PC-3 (cell line): ENCODE measurements at regions not wholly inside any gene's neighbourhood (a gene's known extent, or its start where the extent isn't known, plus 50 kb on each side); places are given as distances from the start of the nearest gene placed in this dataset.
"Not testable (repeated sequence)": the region's sequence is repeated elsewhere in the genome, so short reads cannot be mapped to it uniquely, and the experiment has no call there.

Experiments
- ATAC-seq: fragments of 200-7000 bp; cut with Tn5 transposase; 2 replicates; pipeline ENCODE4 v1.9.1; 2020; ENCODE audit warnings: mild to moderate bottlenecking, moderate library complexity
- BruUV-seq: library from RNA; stranded (reverse); fragments of 400-500 nt; replicated peaks from 2 replicates; lab custom pipeline; 2021; lab: Mats Ljungman, UMichigan
- CTCF ChIA-PET: fragments of 300-600 bp; sonication (Branson Sonifier 250); formaldehyde crosslinking; loops from one replicate; lab custom pipeline; 2022; ENCODE audit warnings: antibody characterized with exemption; lab: Charles Lee
- POLR2A ChIA-PET: fragments of 300-600 bp; sonication (Branson Sonifier 250); formaldehyde crosslinking; loops from one replicate; lab custom pipeline; 2022; ENCODE audit warnings: antibody characterized with exemption; ENCODE audit not compliant: unreplicated experiment; lab: Charles Lee
- DNase-seq: peaks from one replicate; pipeline ENCODE4 v3.0.0-alpha.2; 2015
- H2AFZ ChIP-seq: fragments of 300-600 bp; sonication (generic); 2 replicates; pipeline ENCODE4 v1.6.0; 2016; ENCODE audit warnings: antibody characterized with exemption, low read length
- H3F3A ChIP-seq: fragments of 300-600 bp; sonication (generic); one replicate; pipeline ENCODE4 v1.6.0; 2017; ENCODE audit warnings: antibody characterized with exemption, low read length, control low read depth, mild to moderate bottlenecking; ENCODE audit not compliant: unreplicated experiment
- H3K27ac ChIP-seq: fragments of 300-600 bp; sonication (generic); 2 replicates; pipeline ENCODE4 v1.5.1; 2016; ENCODE audit warnings: mild to moderate bottlenecking, low read length
- H3K27me3 ChIP-seq: fragments of 300-600 bp; sonication (generic); 2 replicates; pipeline ENCODE4 v1.6.1; 2016; ENCODE audit warnings: low read length, mixed read lengths
- H3K36me3 ChIP-seq: fragments of 300-600 bp; sonication (generic); 2 replicates; pipeline ENCODE4 v1.6.1; 2016; ENCODE audit warnings: low read depth, mixed run types, low read length, mixed read lengths
- H3K4me1 ChIP-seq: fragments of 300-600 bp; sonication (generic); 2 replicates; pipeline ENCODE4 v1.5.1; 2016; ENCODE audit warnings: low read length; ENCODE audit not compliant: insufficient read depth
- H3K4me2 ChIP-seq: fragments of 300-600 bp; sonication (generic); 2 replicates; pipeline ENCODE4 v1.6.0; 2016; ENCODE audit warnings: low read length
- H3K4me3 ChIP-seq: fragments of 300-600 bp; sonication (generic); 2 replicates; pipeline ENCODE4 v1.5.1; 2016; ENCODE audit warnings: mild to moderate bottlenecking, low read length, mixed read lengths
- H3K79me2 ChIP-seq: fragments of 300-600 bp; sonication (generic); 2 replicates; pipeline ENCODE4 v1.6.1; 2017; ENCODE audit warnings: low read length, mixed read lengths
- H3K9ac ChIP-seq: fragments of 300-600 bp; sonication (generic); 2 replicates; pipeline ENCODE4 v1.6.0; 2016; ENCODE audit warnings: mild to moderate bottlenecking, low read length
- H3K9me2 ChIP-seq: fragments of 300-600 bp; sonication (generic); replicated peaks from 2 replicates; pipeline ENCODE4 v1.6.1; 2016; ENCODE audit warnings: mixed run types, low read length, mixed read lengths
- H3K9me3 ChIP-seq: fragments of 300-600 bp; sonication (generic); 2 replicates; pipeline ENCODE4 v1.6.1; 2016; ENCODE audit warnings: low read length, mixed read lengths
- H4K20me1 ChIP-seq: fragments of 300-600 bp; sonication (generic); 2 replicates; pipeline ENCODE4 v1.6.1; 2016; ENCODE audit warnings: low read length, mixed read lengths
- EZH2 ChIP-seq: fragments of 300-600 bp; sonication (generic); IDR thresholded peaks from one replicate; pipeline ENCODE4 v1.6.1; 2017; ENCODE audit warnings: antibody characterized with exemption, mild to moderate bottlenecking, low read length; ENCODE audit not compliant: unreplicated experiment
- EZH2phosphoT487 ChIP-seq: fragments of 300-600 bp; sonication (generic); IDR thresholded peaks from 2 replicates; pipeline ENCODE4 v1.6.1; 2018; ENCODE audit warnings: mild to moderate bottlenecking, antibody characterized with exemption, low read length, borderline replicate concordance
- intact Hi-C: fragments of 100-400 bp; cut with micrococcal nuclease; formaldehyde crosslinking; loops from 2 replicates; pipeline ENCODE4 v1.9.0; 2023
- TF ChIP-seq, protein P1 (sequence below): fragments of 300-600 bp; sonication (generic); conservative IDR thresholded peaks from 2 replicates; pipeline ENCODE4 v1.5.1; 2017; ENCODE audit warnings: antibody characterized with exemption, low read depth, mild to moderate bottlenecking, low read length

DNA sequence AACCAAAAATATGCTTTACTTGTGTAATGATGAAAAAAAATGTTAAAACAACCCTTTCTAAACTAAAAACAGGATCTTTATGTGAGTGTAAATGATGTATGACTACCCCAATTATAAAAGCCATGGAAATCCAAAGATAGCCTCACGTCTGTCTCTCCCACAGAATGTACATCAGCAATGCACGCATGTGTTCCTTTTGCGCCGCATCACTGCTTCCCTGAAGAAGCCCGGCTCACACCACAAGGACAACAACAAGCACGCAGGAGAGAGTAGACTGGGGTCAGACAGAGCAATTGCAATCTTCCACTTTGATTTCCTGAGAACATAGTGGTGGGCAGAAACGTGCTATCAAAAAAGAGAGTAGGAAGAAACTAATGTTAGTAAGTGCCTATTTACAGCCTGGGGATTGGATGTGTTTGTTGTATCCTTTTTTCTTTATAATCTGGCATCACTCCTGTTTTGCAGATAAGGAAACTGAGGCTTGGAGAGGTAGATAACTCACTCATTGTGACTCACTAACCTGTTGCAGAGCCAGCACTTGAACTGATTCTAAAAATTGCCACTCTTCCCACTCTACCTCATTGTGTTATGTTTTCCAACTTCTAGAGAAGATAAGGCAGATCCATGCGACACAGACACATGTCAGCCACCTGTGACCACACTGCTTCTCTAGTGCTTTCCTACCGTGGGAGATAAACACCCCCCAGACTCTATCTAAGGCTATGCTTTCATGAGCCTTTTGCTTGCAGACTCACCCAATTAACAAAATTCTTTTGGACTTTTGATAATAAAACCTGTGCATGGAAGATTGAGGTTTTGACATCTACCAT, 60.1 kb downstream of the MAP10 start:
- Histone ChIP-seq H3K4me3 (no peak overlapping the region), H3K27me3 (no peaks in the 10 kb centered on the region), H2AFZ (no peak overlapping the region), H4K20me1 (no peaks in the 10 kb centered on the region), H3F3A (no peaks in the 10 kb centered on the region), H3K79me2 (no peaks in the 10 kb centered on the region), H3K4me2 (no peak overlapping the region), H3K27ac (no peak overlapping the region), H3K9me3 (no peaks in the 10 kb centered on the region), H3K9me2 (no peaks in the 10 kb centered on the region), H3K4me1 (peaks cover 37% of the 10 kb centered on the region), H3K36me3 (no peaks in the 10 kb centered on the region), H3K9ac (no peak overlapping the region)
- ATAC-seq, result no peak
- BruUV-seq, result no TSS peak
- ChIA-PET POLR2A (no interaction called here), CTCF (no interaction called here)
- intact Hi-C loops, result loop anchor here (5.0 kb wide), 1 partner anchor 228 kb away; no protein-coding TSS in a partner anchor
- no peak for TF ChIP-seq EZH2phosphoT487
- no peak for TF ChIP-seq EZH2
- TF ChIP-seq, protein P1, sequence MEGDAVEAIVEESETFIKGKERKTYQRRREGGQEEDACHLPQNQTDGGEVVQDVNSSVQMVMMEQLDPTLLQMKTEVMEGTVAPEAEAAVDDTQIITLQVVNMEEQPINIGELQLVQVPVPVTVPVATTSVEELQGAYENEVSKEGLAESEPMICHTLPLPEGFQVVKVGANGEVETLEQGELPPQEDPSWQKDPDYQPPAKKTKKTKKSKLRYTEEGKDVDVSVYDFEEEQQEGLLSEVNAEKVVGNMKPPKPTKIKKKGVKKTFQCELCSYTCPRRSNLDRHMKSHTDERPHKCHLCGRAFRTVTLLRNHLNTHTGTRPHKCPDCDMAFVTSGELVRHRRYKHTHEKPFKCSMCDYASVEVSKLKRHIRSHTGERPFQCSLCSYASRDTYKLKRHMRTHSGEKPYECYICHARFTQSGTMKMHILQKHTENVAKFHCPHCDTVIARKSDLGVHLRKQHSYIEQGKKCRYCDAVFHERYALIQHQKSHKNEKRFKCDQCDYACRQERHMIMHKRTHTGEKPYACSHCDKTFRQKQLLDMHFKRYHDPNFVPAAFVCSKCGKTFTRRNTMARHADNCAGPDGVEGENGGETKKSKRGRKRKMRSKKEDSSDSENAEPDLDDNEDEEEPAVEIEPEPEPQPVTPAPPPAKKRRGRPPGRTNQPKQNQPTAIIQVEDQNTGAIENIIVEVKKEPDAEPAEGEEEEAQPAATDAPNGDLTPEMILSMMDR, result no peak
- no peak for DNase-seq

DNA sequence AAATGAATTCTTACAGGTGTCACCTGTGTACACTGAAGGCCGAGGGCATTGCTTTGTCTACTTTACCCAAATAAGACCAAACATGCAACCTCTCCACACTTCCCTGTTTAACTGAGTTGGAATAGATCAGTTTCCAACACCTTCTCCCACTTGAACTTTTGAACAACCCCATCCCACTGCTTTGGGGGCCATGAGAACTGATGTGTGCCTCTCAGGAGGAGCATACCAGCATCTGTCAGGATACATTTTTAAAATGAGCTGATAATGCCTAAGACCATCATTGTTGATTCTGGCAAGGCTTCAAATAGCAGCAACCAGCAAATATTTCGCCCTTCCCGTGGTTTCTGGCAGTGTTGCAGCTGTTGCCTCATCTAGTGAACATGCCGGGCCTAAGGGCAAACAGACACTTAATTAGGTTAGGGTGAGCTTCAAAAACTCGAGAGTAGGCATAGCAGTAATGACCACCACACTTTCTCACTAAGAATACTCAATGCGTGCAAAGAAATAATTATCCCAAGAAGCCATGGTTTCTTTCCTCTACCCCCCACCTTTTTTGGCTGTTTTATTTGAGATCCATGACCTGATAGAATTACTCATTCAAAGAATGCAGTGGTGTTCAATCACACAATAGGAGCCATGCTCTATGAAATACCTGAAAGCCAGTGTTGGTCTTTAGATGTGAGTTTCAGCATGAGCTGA, 63.7 kb downstream of the MAP10 start:
- H3K27ac ChIP-seq, result peak overlapping the region; percentile 80
- intact Hi-C loops, result loop anchor here (1.0 to 5.0 kb wide), 3 partner anchors 81 to 232 kb away; partner anchors contain the start of gene NTPCR
- peak overlapping the region; percentile 42 for H3K4me2 ChIP-seq
- H3K27me3 ChIP-seq, result no peaks in the 10 kb centered on the region
- no peaks in the 10 kb centered on the region for H3F3A ChIP-seq
- peak; percentile 97 for DNase-seq
- no peaks in the 10 kb centered on the region for H4K20me1 ChIP-seq
- no peak overlapping the region for H3K4me3 ChIP-seq
- H3K79me2 ChIP-seq, result no peaks in the 10 kb centered on the region
- ChIA-PET POLR2A (no interaction called here), CTCF (no interaction called here)
- H3K9me2 ChIP-seq, result no peaks in the 10 kb centered on the region
- H3K9me3 ChIP-seq, result no peaks in the 10 kb centered on the region
- TSS peak; percentile 100 for BruUV-seq
- H3K36me3 ChIP-seq, result no peaks in the 10 kb centered on the region
- peak; percentile 81 for ATAC-seq
- TF ChIP-seq EZH2 (no peak), EZH2phosphoT487 (no peak)
- TF ChIP-seq, protein P1, result no peak
- H3K9ac ChIP-seq, result peak overlapping the region; percentile 26; the same call in 1 of the 2 replicates
- H3K4me1 ChIP-seq, result peaks cover 31% of the 10 kb centered on the region
- H2AFZ ChIP-seq, result peak overlapping the region; percentile 36

DNA sequence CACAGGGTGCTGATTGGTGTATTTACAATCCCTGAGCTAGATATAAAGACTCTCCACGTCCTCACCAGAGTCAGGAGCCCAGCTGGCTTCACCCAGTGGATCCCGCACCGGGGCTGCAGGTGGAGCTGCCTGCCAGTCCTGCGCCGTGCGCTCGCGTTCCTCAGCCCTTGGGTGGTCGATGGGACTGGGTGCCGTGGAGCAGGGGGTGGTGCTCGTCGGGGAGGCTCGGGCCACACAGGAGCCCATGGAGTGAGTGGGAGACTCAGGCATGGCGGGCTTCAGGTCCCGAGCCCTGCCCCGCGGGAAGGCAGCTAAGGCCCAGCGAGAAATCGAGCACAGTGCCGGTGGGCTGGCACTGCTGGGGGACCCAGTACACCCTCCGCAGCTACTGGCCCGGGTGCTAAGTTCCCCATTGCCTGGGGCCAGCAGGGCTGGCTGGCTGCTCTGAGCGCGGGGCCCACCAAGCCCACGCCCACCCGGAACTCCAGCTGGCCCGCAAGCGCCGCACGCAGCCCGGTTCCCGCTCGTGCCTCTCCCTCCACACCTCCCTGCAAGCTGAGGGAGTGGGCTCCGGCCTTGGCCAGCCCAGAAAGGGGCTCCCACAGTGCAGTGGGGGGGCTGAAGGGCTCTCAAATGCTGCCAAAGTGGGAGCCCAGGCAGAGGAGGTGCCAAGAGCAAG, 66.2 kb downstream of the MAP10 start:
- intact Hi-C loops, H3K36me3 ChIP-seq, POLR2A ChIA-PET: not testable (repeated sequence)

More for the DNA sequence above, 66.2 kb downstream of the MAP10 start:
- CTCF ChIA-PET, ATAC-seq, H4K20me1 ChIP-seq, H3K9me3 ChIP-seq, H3K4me2 ChIP-seq, H3K27me3 ChIP-seq, H3K9ac ChIP-seq, H3K9me2 ChIP-seq, BruUV-seq, DNase-seq, H3F3A ChIP-seq, H2AFZ ChIP-seq, H3K4me3 ChIP-seq, H3K27ac ChIP-seq, H3K79me2 ChIP-seq: not testable (repeated sequence)
- H3K4me1 ChIP-seq, result peaks cover 30% of the 10 kb centered on the region
